ENCODE measurements at regions not wholly inside any gene's neighbourhood (a gene's known extent, or its start where the extent isn't known, plus 50 kb on each side); places are given as distances from the start of the nearest gene placed in this dataset.

GRCh38 chr6:139951172-139951571, 576.7 kb upstream of the CITED2 start:
- Mint-ChIP-seq H3K27ac (no peak overlapping the region), H3K4me3 (no peak overlapping the region), H3K4me1 (no peaks in the 10 kb centered on the region), H3K36me3 (no peaks in the 10 kb centered on the region), H3K27me3 (peaks cover 3 to 4% of the 10 kb centered on the region in 2 donors), H3K9me3 (peaks cover 0 to 11% (median 9%) of the 10 kb centered on the region in 3 donors)
- ATAC-seq (replicated peaks in 1 of 4) (no peak), DNase-seq (no peak)
- no peaks in the 10 kb centered on the region for H3K36me3 ChIP-seq (ENCODE audit: control insufficient read depth in 2 of 2, extremely low read depth in 1 of 2, insufficient read depth in 1 of 2, low read length in 1 of 2)
- no peaks in the 10 kb centered on the region for H3K27me3 ChIP-seq (replicated peaks in 1 of 2; ENCODE audit: control insufficient read depth in 2 of 2, extremely low read depth in 1 of 2, insufficient read depth in 2 of 2, low read length in 1 of 2)
- no peak overlapping the region for H3K4me3 ChIP-seq (ENCODE audit: control insufficient read depth in 1 of 2, extremely low read depth in 1 of 2, low read length in 1 of 2)
- H3K27ac ChIP-seq (ENCODE audit: low read length): no peak overlapping the region
- no peaks in the 10 kb centered on the region for H3K9me3 ChIP-seq
- H3K4me1 ChIP-seq (ENCODE audit: control insufficient read depth in 1 of 2, extremely low read depth in 1 of 2, insufficient read depth in 2 of 2, low read length in 2 of 2): no peaks in the 10 kb centered on the region
- CTCF ChIA-PET: no interaction called here
- POLR2A ChIA-PET: no interaction called here
- WGBS (ENCODE audit: insufficient coverage): no CpG with 5 or more reads among the region's 3 CpGs

GRCh38 chr6:139944976-139945375, 570.5 kb upstream of the CITED2 start:
- Histone ChIP-seq H3K4me3 (ENCODE audit: control insufficient read depth in 1 of 2, extremely low read depth in 1 of 2, low read length in 1 of 2) (no peak overlapping the region), H3K27ac (ENCODE audit: low read length) (no peak overlapping the region), H3K4me1 (ENCODE audit: control insufficient read depth in 1 of 2, extremely low read depth in 1 of 2, insufficient read depth in 2 of 2, low read length in 2 of 2) (no peaks in the 10 kb centered on the region), H3K9me3 (no peaks in the 10 kb centered on the region), H3K27me3 (replicated peaks in 1 of 2; ENCODE audit: control insufficient read depth in 2 of 2, extremely low read depth in 1 of 2, insufficient read depth in 2 of 2, low read length in 1 of 2) (no peaks in the 10 kb centered on the region), H3K36me3 (ENCODE audit: control insufficient read depth in 2 of 2, extremely low read depth in 1 of 2, insufficient read depth in 1 of 2, low read length in 1 of 2) (no peaks in the 10 kb centered on the region)
- WGBS (ENCODE audit: insufficient coverage): 50% methylated on average over 1 of the region's 2 CpGs
- no peaks in the 10 kb centered on the region for H3K36me3 Mint-ChIP-seq
- ATAC-seq (replicated peaks in 1 of 4) (no peak), DNase-seq (no peak)
- H3K27me3 Mint-ChIP-seq: peaks cover 9 to 11% of the 10 kb centered on the region in 2 donors
- no peak overlapping the region for H3K4me3 Mint-ChIP-seq
- no peak overlapping the region for H3K27ac Mint-ChIP-seq
- H3K4me1 Mint-ChIP-seq: no peaks in the 10 kb centered on the region
- H3K9me3 Mint-ChIP-seq: no peaks in the 10 kb centered on the region
- ChIA-PET POLR2A (no interaction called here), CTCF (interaction anchor here (0.6 to 0.7 kb wide), 3 partner anchors 260 to 1876 kb away, joined by 3 to 9 read pairs (median 4); no protein-coding TSS in a partner anchor)

- POLR2A ChIA-PET: no interaction called here
- no peak for ATAC-seq (replicated peaks in 1 of 4)
- no peaks in the 10 kb centered on the region for H3K36me3 ChIP-seq (ENCODE audit: control insufficient read depth in 2 of 2, extremely low read depth in 1 of 2, insufficient read depth in 1 of 2, low read length in 1 of 2)
These were observed 569.7 kb upstream of the CITED2 start for GRCh38 chr6:139944131-139944530.

GRCh38 chr6:139943391-139943790, 568.9 kb upstream of the CITED2 start:
- H3K36me3 Mint-ChIP-seq: no peaks in the 10 kb centered on the region
- peaks cover 9 to 11% of the 10 kb centered on the region in 2 donors for H3K27me3 Mint-ChIP-seq
- DNase-seq: no peak
- Histone ChIP-seq H3K27ac (ENCODE audit: low read length) (no peak overlapping the region), H3K27me3 (replicated peaks in 1 of 2; ENCODE audit: control insufficient read depth in 2 of 2, extremely low read depth in 1 of 2, insufficient read depth in 2 of 2, low read length in 1 of 2) (no peaks in the 10 kb centered on the region), H3K4me1 (ENCODE audit: control insufficient read depth in 1 of 2, extremely low read depth in 1 of 2, insufficient read depth in 2 of 2, low read length in 2 of 2) (no peaks in the 10 kb centered on the region), H3K9me3 (no peaks in the 10 kb centered on the region), H3K36me3 (ENCODE audit: control insufficient read depth in 2 of 2, extremely low read depth in 1 of 2, insufficient read depth in 1 of 2, low read length in 1 of 2) (no peaks in the 10 kb centered on the region), H3K4me3 (ENCODE audit: control insufficient read depth in 1 of 2, extremely low read depth in 1 of 2, low read length in 1 of 2) (no peak overlapping the region)
- no peaks in the 10 kb centered on the region for H3K9me3 Mint-ChIP-seq
- H3K4me1 Mint-ChIP-seq: no peaks in the 10 kb centered on the region
- no peak overlapping the region for H3K27ac Mint-ChIP-seq
- H3K4me3 Mint-ChIP-seq: no peak overlapping the region
- no peak for ATAC-seq (replicated peaks in 1 of 4)
- ChIA-PET CTCF (no interaction called here), POLR2A (no interaction called here)

More at GRCh38 chr6:139944131-139944530, 569.7 kb upstream of the CITED2 start:
- no peaks in the 10 kb centered on the region for H3K4me1 Mint-ChIP-seq
- no peaks in the 10 kb centered on the region for H3K9me3 ChIP-seq
- H3K9me3 Mint-ChIP-seq: no peaks in the 10 kb centered on the region
- no peak overlapping the region for H3K4me3 Mint-ChIP-seq
- no peak for DNase-seq
- CTCF ChIA-PET: no interaction called here
- H3K36me3 Mint-ChIP-seq: no peaks in the 10 kb centered on the region
- no peaks in the 10 kb centered on the region for H3K4me1 ChIP-seq (ENCODE audit: control insufficient read depth in 1 of 2, extremely low read depth in 1 of 2, insufficient read depth in 2 of 2, low read length in 2 of 2)
- H3K27ac ChIP-seq (ENCODE audit: low read length): no peak overlapping the region
- H3K27me3 ChIP-seq (replicated peaks in 1 of 2; ENCODE audit: control insufficient read depth in 2 of 2, extremely low read depth in 1 of 2, insufficient read depth in 2 of 2, low read length in 1 of 2): no peaks in the 10 kb centered on the region
- WGBS (ENCODE audit: insufficient coverage): no CpG with 5 or more reads among the region's 3 CpGs
- peaks cover 9 to 11% of the 10 kb centered on the region in 2 donors for H3K27me3 Mint-ChIP-seq
- H3K27ac Mint-ChIP-seq: no peak overlapping the region
- no peak overlapping the region for H3K4me3 ChIP-seq (ENCODE audit: control insufficient read depth in 1 of 2, extremely low read depth in 1 of 2, low read length in 1 of 2)

- H3K36me3 ChIP-seq (ENCODE audit: control insufficient read depth in 2 of 2, extremely low read depth in 1 of 2, insufficient read depth in 1 of 2, low read length in 1 of 2): no peaks in the 10 kb centered on the region
- no peaks in the 10 kb centered on the region for H3K4me1 ChIP-seq (ENCODE audit: control insufficient read depth in 1 of 2, extremely low read depth in 1 of 2, insufficient read depth in 2 of 2, low read length in 2 of 2)
- Mint-ChIP-seq H3K4me3 (no peak overlapping the region), H3K9me3 (no peaks in the 10 kb centered on the region), H3K27me3 (peaks cover 9 to 11% of the 10 kb centered on the region in 2 donors), H3K27ac (no peak overlapping the region), H3K36me3 (no peaks in the 10 kb centered on the region), H3K4me1 (no peaks in the 10 kb centered on the region)
- 100% methylated on average over 1 of the region's 5 CpGs for WGBS (ENCODE audit: insufficient coverage)
- DNase-seq: no peak
- CTCF ChIA-PET: no interaction called here
- POLR2A ChIA-PET: interaction anchor here in 1 of 2 donors (0.5 to 0.6 kb wide), 2 partner anchors 86 to 1148 kb away, joined by 3 read pairs; no protein-coding TSS in a partner anchor
- H3K4me3 ChIP-seq (ENCODE audit: control insufficient read depth in 1 of 2, extremely low read depth in 1 of 2, low read length in 1 of 2): no peak overlapping the region
- no peak overlapping the region for H3K27ac ChIP-seq (ENCODE audit: low read length)
- no peaks in the 10 kb centered on the region for H3K27me3 ChIP-seq (replicated peaks in 1 of 2; ENCODE audit: control insufficient read depth in 2 of 2, extremely low read depth in 1 of 2, insufficient read depth in 2 of 2, low read length in 1 of 2)
- ATAC-seq (replicated peaks in 1 of 4): no peak
- no peaks in the 10 kb centered on the region for H3K9me3 ChIP-seq
These were observed 567.9 kb upstream of the CITED2 start for GRCh38 chr6:139942331-139942730.

GRCh38 chr6:139941826-139942225, 567.4 kb upstream of the CITED2 start:
- ChIA-PET POLR2A (interaction anchor here in 1 of 2 donors (0.5 kb wide), 1 partner anchor 1148 kb away, joined by 3 read pairs; no protein-coding TSS in a partner anchor), CTCF (no interaction called here)
- WGBS (ENCODE audit: insufficient coverage): no CpG with 5 or more reads among the region's 3 CpGs
- H3K9me3 ChIP-seq: no peaks in the 10 kb centered on the region
- no peak for DNase-seq
- H3K4me3 ChIP-seq (ENCODE audit: control insufficient read depth in 1 of 2, extremely low read depth in 1 of 2, low read length in 1 of 2): no peak overlapping the region
- Mint-ChIP-seq H3K27me3 (peaks cover 9 to 11% of the 10 kb centered on the region in 2 donors), H3K27ac (no peak overlapping the region), H3K4me3 (no peak overlapping the region), H3K36me3 (no peaks in the 10 kb centered on the region), H3K9me3 (no peaks in the 10 kb centered on the region), H3K4me1 (no peaks in the 10 kb centered on the region)
- ATAC-seq (replicated peaks in 1 of 4): no peak
- H3K27ac ChIP-seq (ENCODE audit: low read length): no peak overlapping the region
- H3K36me3 ChIP-seq (ENCODE audit: control insufficient read depth in 2 of 2, extremely low read depth in 1 of 2, insufficient read depth in 1 of 2, low read length in 1 of 2): no peaks in the 10 kb centered on the region
- no peaks in the 10 kb centered on the region for H3K4me1 ChIP-seq (ENCODE audit: control insufficient read depth in 1 of 2, extremely low read depth in 1 of 2, insufficient read depth in 2 of 2, low read length in 2 of 2)
- H3K27me3 ChIP-seq (replicated peaks in 1 of 2; ENCODE audit: control insufficient read depth in 2 of 2, extremely low read depth in 1 of 2, insufficient read depth in 2 of 2, low read length in 1 of 2): no peaks in the 10 kb centered on the region

Measured in T-cell (primary cell).